ENCODE measurements at regions not wholly inside any gene's neighbourhood (a gene's known extent, or its start where the extent isn't known, plus 50 kb on each side); places are given as distances from the start of the nearest gene placed in this dataset.

DNA sequence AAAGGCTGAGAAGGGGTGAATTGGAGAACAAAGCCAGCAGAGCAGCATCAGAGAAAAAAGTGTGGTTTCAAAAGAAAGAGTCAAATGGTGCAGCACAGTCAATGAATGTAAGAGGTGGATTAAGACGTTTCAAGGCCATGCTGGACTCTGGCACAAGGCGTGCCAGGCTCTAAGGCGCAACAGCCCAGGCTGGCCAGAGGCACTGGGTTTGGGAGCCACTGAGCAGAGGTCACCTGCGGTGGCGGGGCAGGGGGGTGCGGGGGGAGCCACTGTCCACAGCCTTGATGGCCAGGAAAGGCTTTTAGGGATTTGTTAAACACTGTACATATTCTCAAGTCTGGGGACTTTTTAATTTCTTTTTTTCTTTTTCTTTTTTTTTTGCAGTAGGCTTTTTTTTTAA is 222.5 kb upstream of the FAT1 start:
- CTCF ChIA-PET (ENCODE audit: partially characterized antibody): no interaction called here
- POLR2A ChIA-PET (ENCODE audit: partially characterized antibody): no interaction called here
- no peak overlapping the region for H3K4me3 Mint-ChIP-seq
- intact Hi-C loops (cut with micrococcal nuclease): no loop called here
- DNase-seq: no peak
- Histone ChIP-seq H3K27me3 (ENCODE audit: insufficient read depth, low read length) (no peaks in the 10 kb centered on the region), H3K4me1 (ENCODE audit: insufficient read depth, low read length) (no peaks in the 10 kb centered on the region), H3K9me3 (ENCODE audit: control insufficient read depth in 1 of 2, low read length in 2 of 2) (no peaks in the 10 kb centered on the region), H3K36me3 (ENCODE audit: insufficient read depth, low read length) (no peaks in the 10 kb centered on the region), H3K27ac (ENCODE audit: low read depth, low read length) (no peak overlapping the region), H3K4me3 (ENCODE audit: low read length in 2 of 2) (no peak overlapping the region)
- no peaks in the 10 kb centered on the region for H3K36me3 Mint-ChIP-seq
- H3K4me1 Mint-ChIP-seq: no peaks in the 10 kb centered on the region
- H3K27me3 Mint-ChIP-seq: no peaks in the 10 kb centered on the region
- no peak overlapping the region for H3K27ac Mint-ChIP-seq
- peaks cover 0 to 11% (median under 1%) of the 10 kb centered on the region in 8 donors for H3K9me3 Mint-ChIP-seq

DNA sequence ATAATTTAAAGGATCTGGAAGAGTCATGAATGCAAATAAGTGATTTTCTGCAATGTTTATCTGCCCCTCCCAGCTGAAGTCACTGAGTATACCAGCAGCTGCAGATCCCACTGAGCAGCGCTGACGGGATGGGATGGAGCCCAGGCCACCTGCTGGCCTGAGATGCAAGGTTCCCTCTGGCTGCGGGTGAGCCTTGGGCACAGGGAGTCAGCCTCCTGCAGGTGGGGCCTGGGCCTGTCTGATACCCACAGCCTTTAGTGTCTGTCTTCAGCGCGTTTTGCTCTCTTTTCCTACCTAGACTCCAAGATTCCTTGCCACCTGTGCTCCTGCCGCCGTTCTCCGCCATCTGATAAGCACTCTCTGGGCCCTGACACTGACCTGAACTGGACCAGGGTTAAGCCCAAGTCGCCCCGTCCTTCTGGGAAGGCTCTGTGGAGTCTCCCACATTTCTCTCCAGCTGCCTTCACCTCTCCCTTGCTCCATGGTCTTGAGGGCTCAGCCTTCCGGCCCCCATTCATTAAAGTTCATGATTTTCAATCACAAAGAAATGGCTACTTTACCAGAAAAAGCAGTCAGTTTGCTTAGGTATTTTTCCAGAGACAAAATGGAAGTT is 223.1 kb upstream of the FAT1 start:
- Mint-ChIP-seq H3K4me3 (no peak overlapping the region), H3K27ac (no peak overlapping the region), H3K27me3 (no peaks in the 10 kb centered on the region), H3K9me3 (peaks cover 0 to 11% (median under 1%) of the 10 kb centered on the region in 8 donors), H3K36me3 (no peaks in the 10 kb centered on the region), H3K4me1 (no peaks in the 10 kb centered on the region)
- Histone ChIP-seq H3K27ac (ENCODE audit: low read depth, low read length) (no peak overlapping the region), H3K27me3 (ENCODE audit: insufficient read depth, low read length) (no peaks in the 10 kb centered on the region), H3K4me3 (ENCODE audit: low read length in 2 of 2) (no peak overlapping the region), H3K4me1 (ENCODE audit: insufficient read depth, low read length) (no peaks in the 10 kb centered on the region), H3K36me3 (ENCODE audit: insufficient read depth, low read length) (no peaks in the 10 kb centered on the region), H3K9me3 (ENCODE audit: control insufficient read depth in 1 of 2, low read length in 2 of 2) (no peaks in the 10 kb centered on the region)
- no peak for DNase-seq
- CTCF ChIA-PET (ENCODE audit: partially characterized antibody): no interaction called here
- POLR2A ChIA-PET (ENCODE audit: partially characterized antibody): no interaction called here
- intact Hi-C loops (cut with micrococcal nuclease): no loop called here

GRCh38 chr4:186948361-186949242 is 224.9 kb upstream of the FAT1 start:
- Histone ChIP-seq H3K4me3 (ENCODE audit: low read length in 2 of 2) (no peak overlapping the region), H3K27me3 (ENCODE audit: insufficient read depth, low read length) (no peaks in the 10 kb centered on the region), H3K36me3 (ENCODE audit: insufficient read depth, low read length) (no peaks in the 10 kb centered on the region), H3K9me3 (ENCODE audit: control insufficient read depth in 1 of 2, low read length in 2 of 2) (no peaks in the 10 kb centered on the region), H3K27ac (ENCODE audit: low read depth, low read length) (no peak overlapping the region), H3K4me1 (ENCODE audit: insufficient read depth, low read length) (no peaks in the 10 kb centered on the region)
- ChIA-PET POLR2A (ENCODE audit: partially characterized antibody) (no interaction called here), CTCF (ENCODE audit: partially characterized antibody) (no interaction called here)
- no peaks in the 10 kb centered on the region for H3K4me1 Mint-ChIP-seq
- no peak overlapping the region for H3K27ac Mint-ChIP-seq
- no peak overlapping the region for H3K4me3 Mint-ChIP-seq
- H3K9me3 Mint-ChIP-seq: peaks cover 0 to 11% (median 2%) of the 10 kb centered on the region in 8 donors
- intact Hi-C loops (cut with micrococcal nuclease): no loop called here
- DNase-seq: no peak
- H3K36me3 Mint-ChIP-seq: no peaks in the 10 kb centered on the region
- no peaks in the 10 kb centered on the region for H3K27me3 Mint-ChIP-seq

GRCh38 chr4:186949847-186950246 is 226.2 kb upstream of the FAT1 start:
- intact Hi-C loops (cut with micrococcal nuclease): no loop called here
- no peaks in the 10 kb centered on the region for H3K27me3 Mint-ChIP-seq
- POLR2A ChIA-PET (ENCODE audit: partially characterized antibody): no interaction called here
- H3K4me3 Mint-ChIP-seq: no peak overlapping the region
- no peaks in the 10 kb centered on the region for H3K4me1 Mint-ChIP-seq
- Histone ChIP-seq H3K4me1 (ENCODE audit: insufficient read depth, low read length) (no peaks in the 10 kb centered on the region), H3K27ac (ENCODE audit: low read depth, low read length) (no peak overlapping the region), H3K4me3 (ENCODE audit: low read length in 2 of 2) (no peak overlapping the region), H3K9me3 (ENCODE audit: control insufficient read depth in 1 of 2, low read length in 2 of 2) (no peaks in the 10 kb centered on the region), H3K36me3 (ENCODE audit: insufficient read depth, low read length) (no peaks in the 10 kb centered on the region), H3K27me3 (ENCODE audit: insufficient read depth, low read length) (no peaks in the 10 kb centered on the region)
- CTCF ChIA-PET (ENCODE audit: partially characterized antibody): no interaction called here
- DNase-seq: no peak
- H3K36me3 Mint-ChIP-seq: no peaks in the 10 kb centered on the region
- H3K9me3 Mint-ChIP-seq: peaks cover 0 to 9% (median 3%) of the 10 kb centered on the region in 8 donors
- no peak overlapping the region for H3K27ac Mint-ChIP-seq

DNA sequence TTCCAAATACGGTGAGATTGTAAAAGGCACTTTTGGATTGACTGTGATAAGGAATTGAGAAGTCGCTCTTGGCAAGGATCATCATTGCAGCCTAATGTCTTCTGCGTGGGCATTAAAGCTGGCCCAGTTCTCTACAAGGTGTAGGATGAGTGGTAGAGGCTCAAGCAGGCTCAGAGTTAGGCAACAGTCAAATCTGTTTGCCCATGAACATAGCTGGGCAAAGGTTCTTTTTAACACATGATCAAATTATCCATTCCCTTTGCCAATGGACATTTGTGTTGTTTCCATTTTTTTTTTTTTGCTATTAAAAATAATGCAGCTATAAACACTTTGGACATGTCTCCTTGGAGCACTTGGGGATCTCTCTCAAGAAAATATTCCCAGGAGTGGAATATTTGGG is 229.1 kb upstream of the FAT1 start:
- Histone ChIP-seq H3K4me1 (ENCODE audit: insufficient read depth, low read length) (no peaks in the 10 kb centered on the region), H3K36me3 (ENCODE audit: insufficient read depth, low read length) (no peaks in the 10 kb centered on the region), H3K27ac (ENCODE audit: low read depth, low read length) (no peak overlapping the region), H3K4me3 (ENCODE audit: low read length in 2 of 2) (no peak overlapping the region), H3K9me3 (ENCODE audit: control insufficient read depth in 1 of 2, low read length in 2 of 2) (no peaks in the 10 kb centered on the region), H3K27me3 (ENCODE audit: insufficient read depth, low read length) (no peaks in the 10 kb centered on the region)
- Mint-ChIP-seq H3K9me3 (peaks cover 0 to 17% (median 2%) of the 10 kb centered on the region in 8 donors), H3K27me3 (no peaks in the 10 kb centered on the region), H3K4me3 (no peak overlapping the region), H3K27ac (no peak overlapping the region), H3K36me3 (no peaks in the 10 kb centered on the region), H3K4me1 (no peaks in the 10 kb centered on the region)
- ChIA-PET POLR2A (ENCODE audit: partially characterized antibody) (no interaction called here), CTCF (ENCODE audit: partially characterized antibody) (no interaction called here)
- intact Hi-C loops (cut with micrococcal nuclease): no loop called here
- DNase-seq: no peak

DNA sequence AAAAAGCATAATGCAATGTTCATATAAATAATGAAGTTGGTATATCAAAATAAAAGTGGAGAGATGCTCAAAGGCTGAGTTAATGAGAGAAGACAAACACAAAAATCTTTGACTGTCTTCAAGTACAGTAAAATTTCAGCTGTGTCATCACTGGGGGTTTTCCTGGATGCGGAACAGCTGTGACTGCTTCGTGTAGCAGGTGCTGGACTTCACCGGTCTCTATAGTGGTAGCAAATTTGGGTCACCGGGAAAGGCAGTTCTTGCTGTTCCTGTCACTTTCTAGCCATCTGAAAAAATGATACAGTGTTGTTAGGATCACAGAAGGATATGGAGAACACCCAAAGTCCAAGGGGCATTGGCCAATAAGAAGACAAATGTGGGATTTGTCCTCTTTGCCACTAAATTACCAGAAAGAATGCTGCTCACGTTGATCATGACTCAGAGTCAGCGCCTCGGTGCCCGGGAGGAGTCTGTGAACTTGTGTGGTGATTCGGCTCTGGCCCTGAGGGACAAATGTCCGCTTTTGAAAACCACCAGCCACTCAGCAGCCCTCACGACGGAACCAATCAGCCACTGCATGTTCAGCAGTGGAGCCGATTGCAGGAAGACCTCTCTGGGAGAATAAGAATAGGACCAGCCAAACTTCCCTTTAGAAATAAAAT is 230.1 kb upstream of the FAT1 start:
- no peak overlapping the region for H3K27ac Mint-ChIP-seq
- no peaks in the 10 kb centered on the region for H3K27me3 Mint-ChIP-seq
- H3K36me3 Mint-ChIP-seq: no peaks in the 10 kb centered on the region

GRCh38 chr4:186954509-186954908 is 230.9 kb upstream of the FAT1 start:
- no peaks in the 10 kb centered on the region for H3K36me3 Mint-ChIP-seq
- Histone ChIP-seq H3K36me3 (ENCODE audit: insufficient read depth, low read length) (no peaks in the 10 kb centered on the region), H3K4me3 (ENCODE audit: low read length in 2 of 2) (no peak overlapping the region), H3K27ac (ENCODE audit: low read depth, low read length) (no peak overlapping the region), H3K9me3 (ENCODE audit: control insufficient read depth in 1 of 2, low read length in 2 of 2) (no peaks in the 10 kb centered on the region), H3K4me1 (ENCODE audit: insufficient read depth, low read length) (no peaks in the 10 kb centered on the region), H3K27me3 (ENCODE audit: insufficient read depth, low read length) (no peaks in the 10 kb centered on the region)
- H3K4me1 Mint-ChIP-seq: no peaks in the 10 kb centered on the region
- peaks cover 0 to 21% (median 5%) of the 10 kb centered on the region in 8 donors for H3K9me3 Mint-ChIP-seq
- H3K27ac Mint-ChIP-seq: no peak overlapping the region
- no peak overlapping the region for H3K4me3 Mint-ChIP-seq
- POLR2A ChIA-PET (ENCODE audit: partially characterized antibody): interaction anchor here (0.6 kb wide), 1 partner anchor 25 kb away, joined by 3 read pairs; no protein-coding TSS in a partner anchor
- no peak for DNase-seq
- no peaks in the 10 kb centered on the region for H3K27me3 Mint-ChIP-seq
- intact Hi-C loops (cut with micrococcal nuclease): no loop called here
- CTCF ChIA-PET (ENCODE audit: partially characterized antibody): no interaction called here

More for the DNA sequence above, 230.1 kb upstream of the FAT1 start:
- Histone ChIP-seq H3K27ac (ENCODE audit: low read depth, low read length) (no peak overlapping the region), H3K4me3 (ENCODE audit: low read length in 2 of 2) (no peak overlapping the region), H3K36me3 (ENCODE audit: insufficient read depth, low read length) (no peaks in the 10 kb centered on the region), H3K27me3 (ENCODE audit: insufficient read depth, low read length) (no peaks in the 10 kb centered on the region), H3K4me1 (ENCODE audit: insufficient read depth, low read length) (no peaks in the 10 kb centered on the region), H3K9me3 (ENCODE audit: control insufficient read depth in 1 of 2, low read length in 2 of 2) (no peaks in the 10 kb centered on the region)
- DNase-seq: no peak
- H3K9me3 Mint-ChIP-seq: peaks cover 0 to 21% (median 5%) of the 10 kb centered on the region in 8 donors
- H3K4me1 Mint-ChIP-seq: no peaks in the 10 kb centered on the region
- H3K4me3 Mint-ChIP-seq: no peak overlapping the region
- ChIA-PET POLR2A (ENCODE audit: partially characterized antibody) (no interaction called here), CTCF (ENCODE audit: partially characterized antibody) (no interaction called here)
- intact Hi-C loops (cut with micrococcal nuclease): no loop called here

Data from CD4-positive, alpha-beta memory T cell (primary cell).